Bronchial epithelial cell (primary cell): ENCODE measurements at regions not wholly inside any gene's neighbourhood (a gene's known extent, or its start where the extent isn't known, plus 50 kb on each side); places are given as distances from the start of the nearest gene placed in this dataset.

ENCODE experiments used
- DNase-seq: peaks from one replicate; pipeline ENCODE4 v3.0.0-alpha.2; 2010; ENCODE audit warnings: low read depth
- FAIRE-seq: peaks from 2 replicates; lab custom pipeline; 2011; peaks lifted over from hg19 to GRCh38; lab: Jason Lieb, UNC
- H3K27me3 ChIP-seq: 2 replicates; pipeline ENCODE4 v1.5.1; 2011; ENCODE audit warnings: low read length; ENCODE audit not compliant: control insufficient read depth, insufficient read depth
- H3K36me3 ChIP-seq: 2 replicates; pipeline ENCODE4 v1.5.1; 2011; ENCODE audit warnings: low read length; ENCODE audit not compliant: control insufficient read depth, insufficient read depth
- H3K4me3 ChIP-seq: 2 replicates; pipeline ENCODE4 v1.5.1; 2011; ENCODE audit warnings: mild to moderate bottlenecking, low read depth, low read length, control low read depth
- TF ChIP-seq, protein P1 (sequence below): IDR thresholded peaks from 2 replicates; pipeline ENCODE4 v1.5.1; 2011; ENCODE audit warnings: mild to moderate bottlenecking, moderate library complexity, low read length, control low read depth, inconsistent platforms; ENCODE audit not compliant: insufficient read depth, severe bottlenecking

DNA sequence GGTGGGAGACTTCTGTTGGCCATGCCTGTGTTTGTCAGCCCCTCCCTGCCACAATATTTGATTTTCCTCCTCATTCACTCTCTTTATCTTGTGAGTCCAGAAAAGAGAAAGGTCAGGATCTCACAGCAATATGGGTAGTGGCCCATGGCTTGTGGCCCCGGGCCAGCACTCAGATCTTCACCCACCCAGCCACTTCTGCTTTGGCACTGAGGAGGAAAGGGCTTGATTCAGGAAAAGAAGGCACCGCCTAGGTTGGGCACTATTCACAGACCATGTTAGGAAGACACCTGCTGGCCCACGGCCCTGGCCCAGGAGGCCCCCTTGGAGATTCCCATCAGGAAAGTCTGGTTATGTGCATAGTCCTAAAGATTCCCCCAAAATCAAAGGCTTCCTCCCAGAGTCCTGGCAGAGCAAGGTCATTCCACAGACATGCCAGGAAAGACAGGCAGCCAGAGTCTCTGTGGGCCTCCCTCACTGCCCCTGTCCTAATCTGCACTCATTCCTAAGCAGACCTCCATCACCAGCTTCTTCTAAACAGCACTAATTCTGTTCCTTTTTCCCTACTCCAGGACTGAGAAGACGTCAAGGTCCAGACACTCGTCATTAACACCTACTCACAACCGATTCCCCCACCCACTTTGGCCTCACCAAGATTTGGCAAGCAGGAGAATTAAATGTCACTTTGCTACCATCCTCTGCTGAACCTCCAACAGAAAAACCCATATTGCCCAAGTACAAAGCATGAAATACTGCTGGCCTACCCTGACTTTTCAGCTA, 179.3 kb downstream of the DEPDC1B start:
- DNase-seq (no peak), FAIRE-seq (no peak)
- Histone ChIP-seq H3K36me3 (no peaks in the 10 kb centered on the region), H3K27me3 (peaks cover 2% of the 10 kb centered on the region), H3K4me3 (no peak overlapping the region)
- TF ChIP-seq, protein P1, sequence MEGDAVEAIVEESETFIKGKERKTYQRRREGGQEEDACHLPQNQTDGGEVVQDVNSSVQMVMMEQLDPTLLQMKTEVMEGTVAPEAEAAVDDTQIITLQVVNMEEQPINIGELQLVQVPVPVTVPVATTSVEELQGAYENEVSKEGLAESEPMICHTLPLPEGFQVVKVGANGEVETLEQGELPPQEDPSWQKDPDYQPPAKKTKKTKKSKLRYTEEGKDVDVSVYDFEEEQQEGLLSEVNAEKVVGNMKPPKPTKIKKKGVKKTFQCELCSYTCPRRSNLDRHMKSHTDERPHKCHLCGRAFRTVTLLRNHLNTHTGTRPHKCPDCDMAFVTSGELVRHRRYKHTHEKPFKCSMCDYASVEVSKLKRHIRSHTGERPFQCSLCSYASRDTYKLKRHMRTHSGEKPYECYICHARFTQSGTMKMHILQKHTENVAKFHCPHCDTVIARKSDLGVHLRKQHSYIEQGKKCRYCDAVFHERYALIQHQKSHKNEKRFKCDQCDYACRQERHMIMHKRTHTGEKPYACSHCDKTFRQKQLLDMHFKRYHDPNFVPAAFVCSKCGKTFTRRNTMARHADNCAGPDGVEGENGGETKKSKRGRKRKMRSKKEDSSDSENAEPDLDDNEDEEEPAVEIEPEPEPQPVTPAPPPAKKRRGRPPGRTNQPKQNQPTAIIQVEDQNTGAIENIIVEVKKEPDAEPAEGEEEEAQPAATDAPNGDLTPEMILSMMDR = no peak

DNA sequence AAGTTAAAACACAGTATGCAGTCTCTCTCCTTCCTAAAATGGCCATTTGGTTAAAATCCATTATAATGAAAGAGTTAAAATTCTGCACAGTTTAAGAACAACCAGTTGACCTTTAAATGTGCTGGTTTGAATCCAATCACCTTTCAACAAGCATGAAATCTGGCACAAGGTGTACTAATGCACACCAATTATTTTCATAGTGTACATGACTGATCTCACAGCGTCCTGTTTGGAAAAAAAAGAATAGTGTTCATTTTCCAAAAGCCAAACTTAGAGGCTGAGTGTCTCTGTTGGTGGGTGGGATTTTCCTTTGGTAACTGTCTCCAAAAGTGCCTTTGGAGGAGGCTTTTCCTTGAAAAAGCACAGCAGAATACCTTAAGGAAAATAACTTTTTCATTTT, 180.6 kb downstream of the DEPDC1B start:
- Histone ChIP-seq H3K36me3 (no peaks in the 10 kb centered on the region), H3K27me3 (peaks cover 2% of the 10 kb centered on the region), H3K4me3 (no peak overlapping the region)
- FAIRE-seq = no peak
- TF ChIP-seq, protein P1 = no peak
- DNase-seq = no peak

DNA sequence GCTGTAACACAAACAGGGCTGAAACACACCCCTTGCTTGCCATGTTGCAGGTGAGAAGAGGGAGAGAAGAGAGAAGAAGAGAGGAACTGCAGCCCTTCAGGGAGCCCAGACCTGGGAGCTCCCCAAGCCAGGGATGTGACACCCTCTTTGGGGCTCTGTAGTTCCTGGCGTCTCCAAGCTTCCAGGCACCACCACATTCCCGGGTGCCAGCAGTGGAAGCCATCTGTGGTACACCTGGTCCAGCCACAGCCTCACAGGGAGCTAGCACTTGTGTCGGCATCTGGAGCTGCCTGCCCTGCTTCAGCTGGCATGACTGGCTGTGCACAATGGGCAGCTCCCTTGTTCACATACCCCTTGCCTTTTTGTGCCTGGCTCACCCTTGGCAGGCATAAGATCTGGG, 182.1 kb downstream of the DEPDC1B start:
- Histone ChIP-seq H3K27me3 (peaks cover 2% of the 10 kb centered on the region), H3K4me3 (no peak overlapping the region), H3K36me3 (no peaks in the 10 kb centered on the region)
- TF ChIP-seq, protein P1 = no peak
- no peak for FAIRE-seq
- no peak for DNase-seq

DNA sequence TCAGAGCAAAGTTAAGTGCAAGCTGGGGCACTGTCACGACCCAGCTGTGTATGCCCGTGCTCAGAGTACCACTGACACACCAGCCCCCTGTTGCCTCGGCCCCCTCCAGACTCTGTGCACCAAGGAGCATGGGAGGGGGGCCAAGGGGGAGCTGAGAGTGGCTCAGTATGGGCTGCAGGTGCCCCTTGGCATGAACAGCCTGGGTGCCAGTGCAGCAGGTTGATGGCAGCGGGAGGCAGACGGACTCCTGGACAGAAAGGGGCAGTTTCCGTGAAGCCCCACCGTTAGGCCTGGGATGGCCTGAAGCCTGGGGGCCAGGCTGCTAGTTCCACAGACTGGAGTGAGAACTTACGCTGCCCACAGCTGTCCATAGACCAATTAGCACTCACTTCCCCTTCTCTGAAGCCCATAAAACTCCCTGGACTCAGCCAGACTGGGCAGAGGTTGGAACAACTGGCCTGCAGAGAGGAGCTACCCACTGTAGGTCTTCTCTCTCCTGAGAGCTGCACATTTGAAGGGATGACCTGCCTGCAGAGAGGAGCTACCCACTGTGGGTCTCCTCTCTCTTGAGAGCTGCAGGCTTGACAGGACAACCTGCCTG, 182.8 kb downstream of the DEPDC1B start:
- TF ChIP-seq, protein P1 = no peak
- Histone ChIP-seq H3K36me3 (no peaks in the 10 kb centered on the region), H3K27me3 (peaks cover 2% of the 10 kb centered on the region), H3K4me3 (no peak overlapping the region)
- FAIRE-seq (no peak), DNase-seq (no peak)

DNA sequence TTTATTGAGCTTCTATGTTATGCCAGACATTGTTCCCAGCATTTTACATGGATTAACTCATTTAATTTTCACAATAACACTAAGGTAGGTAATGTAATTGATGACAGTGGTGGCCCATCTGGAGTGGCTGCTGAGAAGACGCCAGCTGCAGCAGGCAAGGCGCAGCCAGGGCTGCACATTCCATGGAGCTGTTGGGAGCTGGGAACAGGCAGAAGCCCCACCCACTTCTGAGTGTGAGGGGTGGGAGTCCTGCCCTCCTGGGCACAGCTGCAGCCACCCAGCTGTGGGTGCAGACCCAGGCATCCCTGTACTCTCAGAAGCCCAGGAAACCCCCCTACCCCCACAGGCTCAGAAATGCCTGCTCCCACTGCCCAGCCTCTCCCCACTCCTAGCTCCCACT, 183.3 kb downstream of the DEPDC1B start:
- TF ChIP-seq, protein P1 = no peak
- DNase-seq = no peak
- Histone ChIP-seq H3K27me3 (peaks cover 2% of the 10 kb centered on the region), H3K4me3 (no peak overlapping the region), H3K36me3 (no peaks in the 10 kb centered on the region)
- FAIRE-seq = no peak
